ENCODE measurements at regions not wholly inside any gene's neighbourhood (a gene's known extent, or its start where the extent isn't known, plus 50 kb on each side); places are given as distances from the start of the nearest gene placed in this dataset.
"Not testable (repeated sequence)": the region's sequence is repeated elsewhere in the genome, so short reads cannot be mapped to it uniquely, and the experiment has no call there.

DNA sequence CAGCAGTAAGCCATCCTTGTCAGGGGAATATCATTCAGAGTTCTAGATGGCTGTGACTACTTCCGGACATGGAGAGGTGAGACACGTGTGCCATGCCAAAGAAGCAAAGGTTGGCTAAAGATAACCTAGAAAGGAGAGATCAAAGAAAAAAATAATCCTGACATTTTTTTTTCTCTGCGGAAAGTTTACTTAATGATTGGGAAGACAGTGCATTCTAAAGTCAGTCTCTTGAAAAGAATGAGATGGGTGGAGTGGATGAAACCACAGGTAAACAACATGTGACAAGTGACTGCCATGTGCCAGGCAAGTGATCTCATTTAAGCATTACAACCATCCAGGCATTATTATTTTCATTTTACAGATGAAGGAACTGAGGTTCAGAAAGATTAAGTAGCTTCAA is 436.6 kb downstream of the SOX2 start:
- H3K27ac ChIP-seq, result no peak overlapping the region
- TF ChIP-seq ZFX (IDR thresholded peaks at IDR 0.05) (no peak), CTCF (conservative IDR thresholded peaks at IDR 0.05) (no peak)

- H3K27ac ChIP-seq, result no peak overlapping the region
- TF ChIP-seq ZFX (IDR thresholded peaks at IDR 0.05) (no peak), CTCF (conservative IDR thresholded peaks at IDR 0.05) (no peak)
Measured at GRCh38 chr3:182149594-182149993, 437.9 kb downstream of the SOX2 start.

DNA sequence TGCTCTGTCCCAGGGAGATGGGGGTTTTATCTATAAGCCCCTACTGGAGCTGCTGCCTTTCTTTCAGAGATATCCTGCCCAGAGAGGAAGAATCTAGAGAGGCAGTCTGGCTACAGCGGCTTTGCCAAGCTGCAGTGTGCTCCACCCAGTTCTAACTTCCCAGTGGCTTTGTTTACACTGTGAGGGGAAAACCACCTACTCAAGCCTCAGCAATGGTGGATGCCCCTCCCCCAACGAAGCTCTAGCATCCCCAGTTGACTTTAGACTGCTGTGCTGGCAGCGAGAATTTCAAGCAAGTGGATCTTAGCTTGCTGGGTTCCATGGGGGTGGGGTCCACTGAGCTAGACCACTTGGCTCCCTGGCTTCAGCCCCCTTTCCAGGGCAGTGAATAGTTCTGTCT is 444.6 kb downstream of the SOX2 start:
- H3K27ac ChIP-seq, result not testable (repeated sequence)

- H3K27ac ChIP-seq, result no peak overlapping the region; the same call in 1 of the 2 replicates
- TF ChIP-seq ZFX (IDR thresholded peaks at IDR 0.05) (no peak), CTCF (conservative IDR thresholded peaks at IDR 0.05) (no peak)
Measured at GRCh38 chr3:182165234-182165633, 453.5 kb downstream of the SOX2 start.

- no peak for TF ChIP-seq ZFX (IDR thresholded peaks at IDR 0.05)
- no peak for TF ChIP-seq CTCF (conservative IDR thresholded peaks at IDR 0.05)
- H3K27ac ChIP-seq, result no peak overlapping the region
Measured at GRCh38 chr3:182172534-182172933, 460.8 kb downstream of the SOX2 start.

- H3K27ac ChIP-seq, result no peak overlapping the region
Measured at GRCh38 chr3:182178488-182179200, 466.9 kb downstream of the SOX2 start.

GRCh38 chr3:182179631-182180030 is 467.9 kb downstream of the SOX2 start:
- H3K27ac ChIP-seq, result no peak overlapping the region
- no peak for TF ChIP-seq ZFX (IDR thresholded peaks at IDR 0.05)
- TF ChIP-seq CTCF (conservative IDR thresholded peaks at IDR 0.05), result no peak

More at GRCh38 chr3:182178488-182179200, 466.9 kb downstream of the SOX2 start:
- TF ChIP-seq CTCF (conservative IDR thresholded peaks at IDR 0.05) (no peak), ZFX (IDR thresholded peaks at IDR 0.05) (no peak)

All from C4-2B (cell line).